ENCODE measurements at regions not wholly inside any gene's neighbourhood (a gene's known extent, or its start where the extent isn't known, plus 50 kb on each side); places are given as distances from the start of the nearest gene placed in this dataset.

- no peak for DNase-seq
Observed at GRCh38 chr4:56241500-56241899, 145.8 kb downstream of the AASDH start.

- DNase-seq, result no peak
Observed at GRCh38 chr4:56240554-56241174, 146.6 kb downstream of the AASDH start.

DNA sequence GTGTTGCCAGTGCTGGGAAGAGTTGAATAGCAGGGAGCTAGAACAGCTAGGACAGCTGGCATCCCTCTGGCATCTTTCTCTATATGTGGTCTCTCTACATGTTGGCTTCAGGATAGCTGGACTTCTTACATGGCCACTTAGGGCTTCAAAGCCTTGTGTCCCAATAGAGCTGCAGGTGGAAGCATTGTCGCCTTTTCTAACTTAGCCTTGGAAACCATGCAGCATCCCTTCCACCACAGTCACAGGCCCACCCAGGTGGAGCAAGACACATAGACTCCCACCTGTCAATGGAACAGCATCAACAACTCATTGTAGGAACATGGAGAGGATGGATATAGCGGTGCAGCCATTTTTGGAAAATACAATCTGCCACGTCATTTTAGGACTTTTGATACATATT lies 149.0 kb downstream of the AASDH start:
- no peak for DNase-seq

DNA sequence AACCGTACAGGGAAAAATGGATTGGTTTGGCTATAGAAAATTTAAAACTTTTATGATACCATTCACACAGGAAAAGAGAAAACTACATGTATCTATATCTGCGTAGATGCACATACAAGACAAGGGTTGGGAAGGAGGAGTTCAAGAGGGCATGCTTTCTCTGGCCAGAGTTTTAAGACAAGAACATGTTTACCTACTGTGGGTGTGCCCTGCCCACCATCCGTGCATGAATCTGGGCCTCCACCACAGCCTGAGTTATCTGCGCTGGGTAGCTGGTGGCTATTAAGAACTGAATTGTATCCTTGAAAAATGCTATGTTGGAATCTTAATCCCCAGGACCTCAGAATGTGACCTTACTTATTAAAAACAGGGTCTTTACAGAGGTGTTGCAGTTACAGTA lies 151.6 kb downstream of the AASDH start:
- DNase-seq, result no peak

DNA sequence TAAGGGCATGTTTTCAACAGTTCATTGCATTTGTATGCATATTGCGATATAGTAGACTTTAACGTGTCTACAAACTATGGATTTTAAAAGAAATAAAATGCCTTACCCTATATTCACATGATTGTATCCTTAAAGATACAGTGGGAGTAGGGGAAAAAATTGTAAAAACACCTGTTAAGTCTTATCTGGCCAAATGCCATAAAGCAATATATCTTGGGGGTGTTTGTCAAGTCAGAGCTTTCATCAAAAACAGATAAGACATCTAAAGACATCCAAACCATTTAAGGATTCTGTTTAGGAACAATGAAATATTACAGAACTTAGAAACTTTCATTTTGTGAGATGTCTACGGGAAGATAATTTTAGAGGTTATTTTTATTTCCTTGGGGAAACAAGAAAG lies 152.3 kb downstream of the AASDH start:
- DNase-seq, result no peak

GRCh38 chr4:56234098-56234497 lies 153.2 kb downstream of the AASDH start:
- no peak for DNase-seq

DNA sequence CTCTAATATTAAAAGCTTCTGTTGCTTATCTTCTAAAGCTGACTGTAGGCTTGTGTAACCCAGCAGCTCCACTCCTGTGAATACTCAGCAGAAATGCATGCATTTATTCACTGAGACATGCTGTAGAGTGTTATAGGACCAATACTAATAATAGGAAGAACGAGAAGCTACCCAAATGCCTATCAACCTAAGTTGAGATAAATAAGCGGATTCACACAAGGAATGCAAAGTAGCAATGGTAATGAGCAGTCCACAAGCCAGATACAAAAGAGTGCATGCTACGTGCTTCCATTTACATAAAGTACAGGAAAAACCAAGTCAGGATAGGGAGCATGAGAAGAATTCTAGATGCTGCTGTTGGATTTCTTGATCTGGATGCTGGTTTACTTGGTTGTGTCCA lies 155.9 kb downstream of the AASDH start:
- DNase-seq, result no peak

GRCh38 chr4:56229947-56230346 lies 157.3 kb downstream of the AASDH start:
- DNase-seq, result no peak

DNA sequence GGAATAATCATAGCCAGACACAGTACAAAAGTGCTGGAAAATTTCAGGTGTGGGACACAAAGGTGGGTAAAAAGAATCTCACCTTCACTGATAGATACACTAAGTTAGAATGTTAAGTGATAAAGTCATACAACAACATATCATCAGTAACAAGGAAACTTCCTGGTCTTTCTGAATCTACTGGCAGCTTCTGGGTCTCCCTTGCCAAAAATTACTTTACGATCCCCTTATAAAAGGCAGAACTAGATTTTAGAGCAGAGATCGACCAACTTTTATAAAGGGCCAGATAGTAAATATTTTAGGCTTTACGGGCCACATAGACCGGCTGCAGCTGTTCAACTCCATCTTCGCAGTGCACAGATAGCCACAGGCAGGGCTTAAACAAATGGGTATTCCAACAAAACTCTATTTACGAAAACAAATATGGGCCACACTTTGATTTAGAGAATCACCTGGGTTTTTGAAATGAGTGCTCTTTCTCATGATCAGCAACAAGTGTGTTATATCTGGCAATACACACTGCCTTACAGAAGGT lies 159.9 kb downstream of the AASDH start:
- DNase-seq, result no peak

DNA sequence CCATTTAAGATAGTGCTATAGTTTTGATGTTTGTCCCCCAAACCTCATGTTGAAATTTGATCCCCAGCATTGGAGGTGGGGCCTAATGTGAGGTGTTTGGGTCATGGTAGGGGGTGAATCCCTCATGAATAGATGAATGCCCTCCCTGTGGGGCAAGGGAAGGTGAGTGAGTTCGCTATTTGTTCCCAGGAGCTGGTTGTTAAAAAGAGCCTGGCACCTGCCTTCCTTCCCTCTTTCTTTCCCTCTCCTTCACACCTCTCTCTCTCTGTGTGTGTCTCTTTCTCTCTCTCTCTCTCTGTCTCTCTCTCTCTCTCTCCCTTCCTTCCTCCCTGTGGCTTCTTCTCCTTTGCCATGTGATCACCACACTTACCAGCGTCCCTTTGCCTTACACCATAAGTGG lies 160.7 kb downstream of the AASDH start:
- DNase-seq, result no peak

DNA sequence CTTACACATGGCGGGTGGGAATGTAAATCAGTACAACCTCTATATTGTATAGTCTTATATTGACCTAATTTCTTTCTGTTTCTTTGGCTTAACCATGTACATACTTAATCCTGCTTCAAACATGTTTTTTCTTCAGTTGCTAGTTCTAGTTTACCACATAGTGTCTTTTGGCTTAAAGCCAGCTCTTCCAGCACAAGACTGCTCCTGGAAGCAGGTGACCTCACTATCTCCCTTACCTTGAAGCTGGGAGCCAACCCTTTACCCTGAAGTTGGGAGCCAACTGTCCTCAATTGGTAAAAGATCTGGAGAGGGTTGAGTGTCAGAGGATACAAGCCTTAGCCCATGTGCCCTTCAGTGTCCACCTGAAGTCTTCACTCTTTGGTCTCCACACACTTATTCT lies 162.7 kb downstream of the AASDH start:
- no peak for DNase-seq

DNA sequence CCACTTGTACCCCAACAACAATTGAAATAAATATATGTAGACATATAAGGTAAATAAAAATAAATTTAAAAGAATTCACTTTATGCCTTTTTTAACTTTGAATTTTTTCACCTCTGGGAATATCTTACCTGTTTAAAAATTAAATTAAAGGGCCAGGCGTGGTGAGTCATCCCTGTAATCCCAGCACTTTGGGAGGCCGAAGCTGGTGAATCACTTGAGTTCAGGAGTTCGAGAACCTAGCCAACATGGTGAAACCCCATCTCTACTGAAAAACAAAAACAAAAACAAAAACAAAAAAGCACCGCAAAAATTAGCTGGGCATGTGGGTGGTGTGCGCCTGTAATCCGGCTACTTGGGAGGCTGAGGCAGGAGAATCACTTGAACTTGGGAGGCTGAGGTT lies 164.8 kb downstream of the AASDH start:
- no peak for DNase-seq

GRCh38 chr4:56220261-56220660 lies 167.0 kb downstream of the AASDH start:
- no peak for DNase-seq

- DNase-seq, result no peak
Observed at GRCh38 chr4:56219447-56219846, 167.8 kb downstream of the AASDH start.

- DNase-seq, result no peak
Observed at GRCh38 chr4:56218230-56218895, 168.9 kb downstream of the AASDH start.

DNA sequence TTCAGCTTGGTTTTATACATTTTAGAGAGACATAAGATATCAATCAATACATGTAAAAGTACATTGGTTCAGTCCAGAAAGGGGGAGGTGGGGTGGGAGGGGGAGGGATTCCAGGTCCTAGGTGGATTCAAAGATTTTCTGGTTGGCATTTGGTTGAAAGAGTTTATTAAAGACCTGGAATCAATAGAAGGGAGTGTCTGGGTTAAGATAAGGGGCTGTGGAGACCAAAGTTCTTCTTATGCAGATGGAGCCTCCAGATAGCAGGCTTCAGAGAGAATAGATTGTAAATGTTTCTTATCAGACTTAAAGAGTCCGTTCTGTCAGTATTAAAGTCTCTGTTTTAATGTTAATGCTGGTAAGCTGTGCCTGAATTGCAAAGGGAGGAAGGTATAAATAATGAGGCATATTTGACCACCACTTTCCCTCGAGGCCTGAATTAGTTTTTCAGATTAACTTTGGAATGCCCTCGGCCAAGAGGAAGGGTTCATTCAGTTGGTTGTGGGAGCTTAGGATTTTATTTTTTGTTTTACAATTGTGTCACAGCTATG lies 169.9 kb downstream of the AASDH start:
- DNase-seq, result no peak

DNA sequence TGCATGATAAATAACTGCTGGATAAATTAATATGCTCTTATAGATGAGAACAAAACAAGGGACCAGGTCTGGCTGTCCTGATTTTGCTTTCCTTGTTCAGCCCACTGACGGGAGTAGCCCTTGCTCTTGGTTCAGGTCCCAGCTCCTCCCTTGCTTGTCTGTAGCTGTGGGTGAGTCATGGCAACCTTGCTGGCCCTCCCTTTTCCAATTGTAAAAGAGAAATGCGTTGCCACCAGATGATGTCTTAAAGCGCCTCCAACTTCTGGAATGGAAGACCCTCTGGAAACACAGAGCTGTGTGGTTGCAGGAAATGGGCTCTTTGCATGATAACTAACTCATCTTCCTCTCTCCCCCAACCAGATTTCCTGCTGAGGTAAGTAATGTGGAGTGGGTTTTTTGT lies 171.4 kb downstream of the AASDH start:
- DNase-seq, result peak in 2 of 58 donors; percentile 0 to 4

GRCh38 chr4:56215141-56215783 lies 172.0 kb downstream of the AASDH start:
- DNase-seq, result no peak

DNA sequence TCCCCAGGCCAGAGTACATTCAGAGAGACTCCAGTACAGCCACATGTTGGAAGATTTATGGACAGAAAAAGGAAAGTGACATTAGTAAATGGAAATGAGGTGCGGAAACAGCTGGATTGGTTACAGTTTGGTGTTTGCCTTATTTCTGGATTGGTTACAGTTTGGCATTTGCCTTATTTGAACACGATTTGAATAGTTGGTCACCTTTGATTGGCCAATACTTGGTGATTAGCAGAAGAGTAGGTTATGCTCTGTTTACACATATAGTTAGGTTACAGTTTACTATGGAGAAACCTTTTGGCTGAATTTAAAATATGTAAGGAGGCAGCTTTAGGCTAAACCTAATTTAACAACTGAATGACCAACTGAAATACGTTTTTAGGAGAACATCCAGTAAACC lies 173.7 kb downstream of the AASDH start:
- no peak for DNase-seq

DNA sequence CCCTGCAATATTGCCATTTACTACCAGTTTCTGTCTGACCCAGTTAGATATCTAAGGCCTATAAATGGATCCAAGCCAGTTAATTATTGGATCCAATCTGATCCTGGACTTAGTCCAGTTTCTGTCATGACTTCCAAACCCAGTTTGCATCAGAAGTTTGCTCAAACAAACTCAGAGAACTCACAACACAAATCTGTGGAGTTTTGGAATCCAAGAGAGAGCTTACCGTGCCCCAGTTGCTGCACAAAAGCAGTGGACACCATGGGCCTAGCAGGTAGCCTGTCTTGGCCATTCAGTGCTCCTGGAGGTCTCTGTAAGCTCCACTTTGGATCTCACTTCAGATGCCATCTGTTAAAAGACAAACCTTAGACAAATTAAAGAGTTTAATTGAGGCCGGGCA lies 174.5 kb downstream of the AASDH start:
- no peak for DNase-seq

GRCh38 chr4:56211202-56211601 lies 176.1 kb downstream of the AASDH start:
- no peak for DNase-seq

DNA sequence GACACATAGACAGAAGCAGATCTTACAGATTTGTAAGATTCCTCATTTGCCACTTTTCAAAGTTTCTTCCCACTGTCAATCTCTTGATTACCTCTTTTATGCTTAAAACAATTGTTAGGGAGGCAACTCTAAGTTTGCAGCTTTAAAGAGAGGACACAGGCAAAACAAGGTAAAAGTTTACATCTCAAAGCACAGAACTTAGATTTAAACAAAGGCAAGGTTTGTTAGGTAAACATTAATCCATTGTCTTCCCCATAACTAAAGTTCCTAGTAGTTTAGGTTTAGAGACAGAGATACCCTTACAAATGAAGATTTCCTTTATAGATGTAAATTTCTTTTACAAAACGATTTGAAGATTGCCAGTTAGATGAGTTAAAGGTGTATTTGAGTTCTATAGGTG lies 176.9 kb downstream of the AASDH start:
- DNase-seq, result no peak

DNA sequence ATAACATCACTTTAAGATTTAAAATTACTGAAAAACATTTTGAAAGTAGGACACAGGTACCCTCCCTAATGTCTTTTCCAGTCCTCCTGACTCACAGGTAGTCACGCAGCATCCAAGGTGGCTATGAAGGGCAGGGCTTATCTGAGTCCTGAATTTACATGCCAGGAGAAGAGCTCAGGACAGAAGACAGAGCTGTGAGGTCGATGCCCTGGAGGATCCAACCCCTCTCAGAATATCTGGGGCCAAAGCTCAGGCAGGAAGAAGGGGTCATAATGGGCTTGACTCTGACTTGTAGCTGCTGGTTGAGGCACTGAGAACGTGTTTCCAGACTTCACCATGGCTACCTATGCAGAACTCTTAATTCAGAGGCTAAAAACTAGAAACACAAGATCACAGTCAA lies 177.5 kb downstream of the AASDH start:
- DNase-seq, result no peak

Measured in anterior cingulate cortex (tissue), 58 donors.